ENCODE measurements at regions not wholly inside any gene's neighbourhood (a gene's known extent, or its start where the extent isn't known, plus 50 kb on each side); places are given as distances from the start of the nearest gene placed in this dataset.

DNA sequence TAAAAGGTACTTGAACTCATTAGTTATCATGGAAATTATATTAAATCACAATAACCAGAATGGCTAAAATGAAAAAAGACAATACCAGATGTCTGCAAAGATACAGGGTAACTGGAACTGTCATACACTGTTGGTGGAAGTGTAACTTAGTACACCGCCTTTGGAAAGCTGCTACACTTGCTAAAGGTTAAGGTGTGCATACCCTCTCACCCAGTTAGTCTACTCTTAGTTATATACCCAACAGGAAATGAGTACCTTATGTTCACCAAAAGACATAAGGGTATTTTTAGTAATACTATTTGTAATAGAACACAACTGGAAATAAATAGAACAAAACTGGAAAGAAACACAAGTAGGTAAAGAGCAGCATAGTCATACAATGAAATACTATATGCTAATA, 155.8 kb upstream of the THUMPD2 start:
- TF ChIP-seq CTCF (IDR thresholded peaks at IDR 0.05) (no peak), POLR2A (IDR thresholded peaks at IDR 0.05; ENCODE audit: low read depth) (no peak), EP300 (IDR thresholded peaks at IDR 0.05) (no peak)

Data from esophagus muscularis mucosa (tissue), 4 donors.